GM21515 (cell line): ENCODE measurements at regions not wholly inside any gene's neighbourhood (a gene's known extent, or its start where the extent isn't known, plus 50 kb on each side); places are given as distances from the start of the nearest gene placed in this dataset.
"Not testable (repeated sequence)": the region's sequence is repeated elsewhere in the genome, so short reads cannot be mapped to it uniquely, and the experiment has no call there.

Source experiments
- ATAC-seq: cut with Tn5 transposase; IDR thresholded peaks from one replicate; pipeline ENCODE4 v1.9.1; 2021; ENCODE audit not compliant: unreplicated experiment

- no peak for ATAC-seq
These were observed 112.6 kb upstream of the ARRDC3 start for GRCh38 chr5:91495699-91496098.

DNA sequence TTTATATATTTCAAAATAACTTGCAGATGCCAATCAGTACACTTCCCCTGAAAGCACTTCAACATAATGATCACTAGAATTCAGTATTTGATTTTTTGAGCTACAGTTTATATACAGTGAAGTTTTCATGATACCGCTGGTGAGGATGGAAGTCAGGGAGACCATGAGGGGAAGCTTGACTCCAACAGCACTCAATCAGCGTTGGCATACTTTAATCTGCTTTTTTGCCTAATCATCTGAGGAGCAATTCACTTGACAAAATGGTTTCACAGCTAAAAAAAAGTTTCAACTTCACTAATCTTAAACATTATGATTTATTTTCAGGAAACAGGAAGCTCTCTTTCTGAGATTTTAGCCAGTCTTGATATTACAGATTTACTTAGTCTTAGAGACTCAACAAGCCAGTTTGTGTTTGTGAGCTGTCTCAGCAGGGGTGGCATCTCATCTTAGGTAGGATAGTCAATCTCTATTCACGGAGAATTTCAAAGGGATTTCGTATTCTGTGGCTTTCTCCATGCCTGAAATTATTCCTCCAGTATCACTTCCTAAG is 111.4 kb upstream of the ARRDC3 start:
- no peak for ATAC-seq

DNA sequence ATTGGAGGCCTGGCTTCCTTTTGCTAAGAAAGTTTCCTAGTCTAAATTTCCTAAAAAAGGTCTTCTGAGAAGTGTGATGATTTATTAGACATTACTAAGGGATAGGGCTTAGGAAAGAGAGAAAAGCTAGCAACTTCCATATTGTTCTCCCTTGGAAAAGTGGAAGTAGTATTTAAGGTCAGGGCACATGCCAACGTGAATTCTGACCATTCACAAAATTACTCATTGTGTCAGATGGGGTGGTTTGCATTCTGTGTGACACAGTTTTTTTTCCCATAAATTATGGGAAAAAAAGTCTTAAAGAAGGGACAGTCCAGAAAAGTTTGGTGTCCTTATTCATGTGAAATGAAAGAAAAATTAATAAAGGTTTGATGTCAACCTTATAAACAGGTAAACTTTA is 110.0 kb upstream of the ARRDC3 start:
- ATAC-seq: no peak

- peak; percentile 46 for ATAC-seq
These were observed 108.1 kb upstream of the ARRDC3 start for GRCh38 chr5:91491229-91491628.

DNA sequence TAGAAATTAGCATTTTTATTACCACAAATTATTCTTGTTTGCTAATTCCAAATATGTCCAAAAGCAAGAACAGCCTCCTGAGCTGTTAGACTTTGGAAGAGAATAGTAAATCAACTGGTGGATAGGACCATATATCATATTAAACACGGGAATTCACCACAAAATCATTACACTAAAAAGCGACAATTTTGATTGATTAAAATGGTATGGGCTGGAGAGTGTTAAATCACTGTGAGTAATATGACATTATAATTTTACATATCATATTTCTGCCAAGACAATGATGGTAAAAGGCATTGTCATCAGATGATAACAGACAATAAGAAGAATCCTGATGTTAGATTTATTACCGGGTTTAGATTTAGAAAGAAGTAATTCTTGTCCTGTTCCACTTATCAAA is 107.2 kb upstream of the ARRDC3 start:
- no peak for ATAC-seq

DNA sequence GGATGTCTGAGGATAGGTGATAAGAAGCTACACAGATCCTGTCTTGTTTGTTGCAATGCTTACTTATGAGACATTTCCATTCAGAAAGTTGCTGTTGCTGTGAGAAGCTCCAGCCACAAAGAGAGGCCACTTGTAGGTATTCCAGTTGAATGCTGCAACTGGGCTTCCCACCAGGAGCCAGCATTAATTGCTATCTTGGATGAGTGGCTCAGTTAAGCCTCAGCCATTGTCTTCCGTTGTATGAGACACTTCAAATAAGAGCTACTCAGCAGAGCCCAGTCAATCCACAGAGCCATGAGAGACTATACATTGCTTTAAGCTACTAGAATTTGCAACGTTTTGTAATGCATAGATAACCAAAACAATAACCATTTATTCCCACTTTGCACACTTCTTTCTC is 104.3 kb upstream of the ARRDC3 start:
- ATAC-seq: no peak

DNA sequence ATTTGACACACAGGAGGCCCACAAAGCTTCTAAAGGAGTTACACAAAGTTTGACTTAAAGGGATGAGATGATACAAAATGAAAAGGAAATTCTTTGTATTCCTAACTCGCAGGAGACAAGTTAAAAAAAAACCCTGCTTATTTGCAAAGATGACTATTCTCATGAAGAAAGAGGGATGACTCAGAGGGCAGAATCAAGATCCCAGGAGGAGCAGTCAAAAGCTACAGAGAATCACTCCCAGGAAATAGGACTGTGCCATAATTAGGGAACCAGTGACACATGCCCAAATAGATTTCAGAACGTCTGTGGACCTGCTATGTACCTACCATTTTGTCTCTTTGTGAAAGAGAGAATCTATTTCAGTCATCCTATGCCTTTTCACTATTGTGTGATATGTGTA is 103.5 kb upstream of the ARRDC3 start:
- no peak for ATAC-seq

GRCh38 chr5:91484662-91485061 is 101.5 kb upstream of the ARRDC3 start:
- no peak for ATAC-seq

DNA sequence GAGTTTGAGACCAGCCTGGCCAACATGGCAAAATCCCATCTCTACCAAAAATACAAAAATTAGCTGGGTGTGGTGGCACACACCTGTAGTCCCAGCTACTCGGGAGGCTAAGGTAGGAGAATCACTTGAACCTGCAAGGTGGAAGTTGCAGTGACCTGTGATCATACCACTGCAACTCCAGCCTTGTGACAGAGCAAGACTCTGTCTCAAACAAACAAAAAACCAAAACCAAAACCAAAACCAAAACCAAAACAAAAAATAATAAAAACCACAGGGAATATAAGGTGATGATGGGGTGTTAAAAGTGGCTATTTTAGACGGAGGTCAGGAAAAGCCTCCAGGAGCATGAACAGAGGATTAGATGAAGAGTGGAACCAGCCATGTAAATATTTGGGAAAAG is 96.3 kb upstream of the ARRDC3 start:
- not testable (repeated sequence) for ATAC-seq

GRCh38 chr5:91478096-91478495 is 95.0 kb upstream of the ARRDC3 start:
- no peak for ATAC-seq

DNA sequence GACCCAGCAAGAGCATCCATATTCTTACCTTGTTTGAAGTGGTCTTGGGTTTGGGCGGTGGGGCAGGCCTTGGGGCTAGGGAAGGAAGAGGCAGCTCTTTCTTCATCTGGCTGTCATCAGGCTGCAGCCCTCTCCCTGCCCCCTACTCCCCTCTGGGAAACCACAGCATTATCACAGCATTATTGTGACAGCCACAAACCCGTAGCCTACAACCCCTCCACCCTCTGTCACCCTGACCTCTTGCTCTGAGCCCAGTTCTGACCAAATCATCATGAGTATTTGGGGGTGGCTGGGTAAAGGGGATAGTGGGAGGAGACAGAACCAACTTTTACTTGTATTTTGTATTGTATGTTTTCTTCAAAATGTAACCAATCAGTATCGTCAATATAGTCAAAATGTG is 94.3 kb upstream of the ARRDC3 start:
- ATAC-seq: no peak

DNA sequence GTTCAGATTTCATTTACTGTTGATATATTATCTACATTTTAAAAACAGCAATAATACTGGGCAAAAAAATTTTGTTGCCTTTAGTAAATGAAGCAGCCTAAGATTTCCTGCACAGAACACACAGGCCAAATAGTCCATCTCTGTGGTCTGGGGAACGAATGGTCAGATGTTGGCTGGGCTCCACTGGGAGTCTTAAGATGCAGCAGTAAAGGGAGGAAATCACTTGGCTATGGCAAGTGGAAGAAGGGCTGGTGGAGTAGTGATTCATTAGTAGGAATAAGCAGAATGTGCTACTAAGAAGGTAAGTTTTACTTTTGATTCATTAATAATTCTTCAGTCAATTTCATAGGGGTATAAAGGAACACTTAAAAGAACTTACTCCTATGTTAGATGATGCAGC is 91.1 kb upstream of the ARRDC3 start:
- ATAC-seq: no peak

DNA sequence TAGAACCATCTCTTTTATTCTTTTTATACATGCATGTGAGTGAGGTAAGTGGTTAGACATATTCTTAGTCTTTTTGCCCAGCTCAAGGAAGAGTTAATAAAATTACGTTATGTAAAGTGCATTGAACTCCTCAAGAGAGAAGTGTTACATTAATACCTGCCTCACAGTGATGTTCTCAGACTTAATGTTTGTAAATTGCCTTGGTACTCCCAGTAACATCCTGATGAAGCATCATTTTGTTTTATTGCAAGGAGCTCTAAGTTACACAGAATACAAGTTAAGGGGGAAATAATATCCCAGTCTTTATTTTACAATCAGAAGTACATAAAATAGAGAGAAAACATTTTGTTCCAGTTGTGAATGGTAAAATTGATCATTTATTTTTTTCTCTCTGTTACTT is 89.5 kb upstream of the ARRDC3 start:
- ATAC-seq: no peak

DNA sequence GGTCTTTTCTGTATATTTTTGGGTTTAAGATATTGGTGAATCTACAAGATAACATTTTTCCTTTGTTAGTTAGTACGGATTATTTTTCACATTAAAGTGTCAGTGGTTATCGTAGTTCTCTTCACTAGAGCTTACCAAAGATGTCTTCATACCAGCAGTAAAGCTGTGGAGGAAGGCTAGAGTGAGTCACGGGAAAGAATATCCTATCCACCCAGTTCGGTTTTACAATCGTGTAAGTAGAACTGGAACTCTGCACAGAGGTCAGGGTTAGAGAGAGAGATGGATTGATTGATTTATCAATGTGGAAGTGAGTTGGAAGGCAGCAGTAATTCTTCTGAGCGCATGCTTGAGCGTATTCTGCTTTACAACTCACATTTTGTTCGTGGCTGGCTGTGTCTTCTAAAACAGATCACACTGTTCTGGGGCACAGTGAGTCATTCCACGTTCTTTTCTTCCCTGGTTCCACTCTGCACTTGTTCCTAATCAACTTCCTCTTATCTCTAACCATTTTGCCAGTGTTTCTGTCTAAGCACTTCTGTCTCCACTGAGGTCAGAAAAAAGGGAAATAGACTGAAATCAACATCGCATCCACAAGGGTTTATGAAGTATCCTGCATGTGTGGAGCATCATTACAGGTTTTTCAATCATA is 86.5 kb upstream of the ARRDC3 start:
- ATAC-seq: no peak

DNA sequence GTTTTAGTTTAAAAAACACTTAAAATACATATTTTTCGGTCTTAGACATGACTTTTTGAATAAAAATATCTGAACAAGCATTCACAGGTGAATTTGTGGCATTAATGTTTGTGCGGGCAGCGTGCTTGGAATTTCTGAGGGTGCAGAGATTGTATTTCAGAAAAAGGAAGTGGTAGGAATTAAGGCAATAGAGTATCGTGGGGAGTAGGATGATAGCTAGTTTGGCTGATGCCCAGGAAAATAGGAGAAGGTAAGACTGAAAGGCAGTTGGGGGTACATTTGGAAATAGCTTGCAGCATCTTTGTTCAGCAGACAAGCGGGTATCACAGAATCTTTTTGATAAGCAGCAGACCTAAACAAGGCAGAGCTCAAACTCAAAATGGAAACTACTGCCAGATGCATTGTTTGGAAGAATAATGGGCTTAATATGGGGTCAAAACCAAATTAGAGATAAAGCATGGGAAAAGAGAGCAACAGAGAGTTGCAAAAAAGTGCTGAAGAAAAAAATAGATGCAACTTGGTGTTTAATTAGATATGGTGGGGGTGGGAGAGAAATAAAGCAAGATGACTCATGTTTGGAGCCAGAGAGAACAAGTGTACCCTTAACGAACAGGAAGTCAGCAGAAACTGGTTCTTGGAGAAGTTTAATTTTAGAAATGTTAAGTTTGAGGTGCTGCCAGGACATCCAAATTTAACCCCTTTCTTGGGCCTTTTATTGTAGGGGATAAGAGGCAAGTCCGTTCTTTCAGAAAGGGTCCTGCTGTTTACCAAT is 85.7 kb upstream of the ARRDC3 start:
- ATAC-seq: no peak

DNA sequence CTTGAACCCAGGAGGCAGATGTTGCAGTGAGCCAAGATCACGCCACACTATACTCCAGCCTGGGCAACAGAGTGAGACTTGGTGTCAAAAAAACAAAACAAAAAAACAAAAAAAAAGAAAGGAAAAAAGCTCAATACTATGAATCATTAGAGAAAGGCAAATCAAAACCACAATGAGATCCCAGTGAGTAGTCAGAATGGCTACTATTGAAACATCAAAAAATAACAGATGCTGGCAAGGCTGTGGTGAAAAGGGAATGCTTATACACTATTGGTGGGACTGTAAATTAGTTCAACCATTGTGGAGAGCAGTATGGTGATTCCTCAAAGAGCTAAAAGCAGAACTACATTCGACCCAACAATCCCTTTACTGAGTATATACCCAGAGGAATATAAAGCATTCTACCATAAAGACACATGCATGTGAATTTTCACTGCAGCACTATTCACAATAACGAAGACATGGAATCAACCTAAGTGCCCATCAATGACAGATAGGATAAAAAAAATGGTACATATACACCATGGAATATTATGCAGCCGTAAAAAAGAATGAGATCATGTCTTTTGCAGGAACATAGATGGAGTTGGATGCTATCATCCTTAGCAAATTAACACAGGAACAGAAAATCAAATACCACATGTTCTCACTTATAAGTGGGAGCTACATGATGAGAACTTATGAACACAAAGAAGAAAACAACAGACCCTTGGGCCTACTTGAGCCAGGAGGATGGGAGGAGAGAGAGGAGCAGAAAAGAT is 81.9 kb upstream of the ARRDC3 start:
- ATAC-seq: no peak

GRCh38 chr5:91457681-91458058 is 74.6 kb upstream of the ARRDC3 start:
- ATAC-seq: no peak

GRCh38 chr5:91456928-91457680 is 74.0 kb upstream of the ARRDC3 start:
- ATAC-seq: no peak

DNA sequence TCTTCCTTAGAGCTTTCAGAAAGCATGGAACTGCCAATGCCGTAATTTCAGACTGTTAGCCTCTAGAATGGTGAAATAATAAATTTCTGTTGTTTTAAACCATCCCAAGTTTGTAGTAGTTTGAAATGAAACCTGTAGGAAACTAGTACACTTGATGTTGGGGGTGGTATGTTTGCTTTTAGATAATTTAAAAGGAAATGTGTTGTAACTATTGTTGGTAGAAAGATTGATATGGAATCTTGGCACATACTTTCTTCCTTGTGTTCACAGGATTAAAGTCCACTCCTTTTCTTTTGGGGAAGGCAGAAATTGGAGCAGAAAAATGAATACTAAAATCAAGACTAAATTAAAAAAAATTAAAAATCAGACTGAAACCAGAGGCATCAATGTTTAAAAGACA is 66.0 kb upstream of the ARRDC3 start:
- no peak for ATAC-seq

- ATAC-seq: not testable (repeated sequence)
These were observed 65.0 kb upstream of the ARRDC3 start for GRCh38 chr5:91448079-91448478.

GRCh38 chr5:91446880-91447279 is 63.8 kb upstream of the ARRDC3 start:
- not testable (repeated sequence) for ATAC-seq
